GM08714 (cell line): ENCODE measurements at regions not wholly inside any gene's neighbourhood (a gene's known extent, or its start where the extent isn't known, plus 50 kb on each side); places are given as distances from the start of the nearest gene placed in this dataset.

Source experiments
- H3K4me3 ChIP-seq: fragments of 200-500 bp; sonication (Bioruptor generic); 2 replicates; pipeline ENCODE4 v1.5.1; 2014; ENCODE audit warnings: mild to moderate bottlenecking, low read length, inconsistent platforms
- ZNF274 ChIP-seq: IDR thresholded peaks from 2 replicates; pipeline ENCODE4 v1.6.1; 2012; ENCODE audit warnings: mild to moderate bottlenecking, low read depth, low read length

- no peak for TF ChIP-seq ZNF274
- H3K4me3 ChIP-seq = no peak overlapping the region
Measured at GRCh38 chr4:110876866-110877265, 254.0 kb upstream of the PITX2 start.

GRCh38 chr4:110877778-110878370, 255.0 kb upstream of the PITX2 start:
- no peak overlapping the region for H3K4me3 ChIP-seq
- TF ChIP-seq ZNF274 = no peak

- TF ChIP-seq ZNF274 = no peak
- no peak overlapping the region for H3K4me3 ChIP-seq
Measured at GRCh38 chr4:110878413-110878812, 255.5 kb upstream of the PITX2 start.

GRCh38 chr4:110878956-110879355, 256.1 kb upstream of the PITX2 start:
- no peak overlapping the region for H3K4me3 ChIP-seq
- TF ChIP-seq ZNF274 = no peak

- no peak for TF ChIP-seq ZNF274
- no peak overlapping the region for H3K4me3 ChIP-seq
Measured at GRCh38 chr4:110886270-110886669, 263.4 kb upstream of the PITX2 start.

- TF ChIP-seq ZNF274 = no peak
- H3K4me3 ChIP-seq = no peak overlapping the region
Measured at GRCh38 chr4:110886856-110887255, 264.0 kb upstream of the PITX2 start.

- no peak for TF ChIP-seq ZNF274
Measured at GRCh38 chr4:110897784-110898183, 274.9 kb upstream of the PITX2 start.

GRCh38 chr4:110898290-110898689, 275.4 kb upstream of the PITX2 start:
- H3K4me3 ChIP-seq = no peak overlapping the region
- TF ChIP-seq ZNF274 = no peak

More at GRCh38 chr4:110897784-110898183, 274.9 kb upstream of the PITX2 start:
- no peak overlapping the region for H3K4me3 ChIP-seq

- no peak overlapping the region for H3K4me3 ChIP-seq
- no peak for TF ChIP-seq ZNF274
Measured at GRCh38 chr4:110900213-110900769, 277.4 kb upstream of the PITX2 start.

GRCh38 chr4:110902500-110902899, 279.6 kb upstream of the PITX2 start:
- H3K4me3 ChIP-seq = no peak overlapping the region
- TF ChIP-seq ZNF274 = no peak

GRCh38 chr4:110904435-110905065, 281.7 kb upstream of the PITX2 start:
- no peak for TF ChIP-seq ZNF274
- no peak overlapping the region for H3K4me3 ChIP-seq

- no peak for TF ChIP-seq ZNF274
- H3K4me3 ChIP-seq = no peak overlapping the region
Measured at GRCh38 chr4:110905367-110905766, 282.5 kb upstream of the PITX2 start.

- H3K4me3 ChIP-seq = no peak overlapping the region
- TF ChIP-seq ZNF274 = no peak
Measured at GRCh38 chr4:110907801-110908313, 285.0 kb upstream of the PITX2 start.

- TF ChIP-seq ZNF274 = no peak
Measured at GRCh38 chr4:110914791-110915190, 291.9 kb upstream of the PITX2 start.

GRCh38 chr4:110915301-110915700, 292.4 kb upstream of the PITX2 start:
- TF ChIP-seq ZNF274 = no peak

More at GRCh38 chr4:110914791-110915190, 291.9 kb upstream of the PITX2 start:
- no peak overlapping the region for H3K4me3 ChIP-seq

More at GRCh38 chr4:110915301-110915700, 292.4 kb upstream of the PITX2 start:
- no peak overlapping the region for H3K4me3 ChIP-seq
